Hepatocyte (in vitro differentiated cells): ENCODE measurements at regions not wholly inside any gene's neighbourhood (a gene's known extent, or its start where the extent isn't known, plus 50 kb on each side); places are given as distances from the start of the nearest gene placed in this dataset.

Source experiments
- CTCF ChIP-seq: fragments of 200-600 bp; sonication (generic); IDR thresholded peaks from 2 replicates; pipeline ENCODE4 v1.5.1; 2016; ENCODE audit warnings: antibody characterized with exemption, mild to moderate bottlenecking; ENCODE audit not compliant: poor library complexity
- EZH2 ChIP-seq: fragments of 200-600 bp; sonication (generic); IDR thresholded peaks from 2 replicates; pipeline ENCODE4 v1.6.1; 2016; ENCODE audit warnings: antibody characterized with exemption, mild to moderate bottlenecking, borderline replicate concordance
- EZH2phosphoT487 ChIP-seq: fragments of 200-600 bp; sonication (generic); IDR thresholded peaks from one replicate; pipeline ENCODE4 v1.6.1; 2018; ENCODE audit warnings: antibody characterized with exemption, mild to moderate bottlenecking, low read depth, moderate library complexity; ENCODE audit not compliant: unreplicated experiment, severe bottlenecking

DNA sequence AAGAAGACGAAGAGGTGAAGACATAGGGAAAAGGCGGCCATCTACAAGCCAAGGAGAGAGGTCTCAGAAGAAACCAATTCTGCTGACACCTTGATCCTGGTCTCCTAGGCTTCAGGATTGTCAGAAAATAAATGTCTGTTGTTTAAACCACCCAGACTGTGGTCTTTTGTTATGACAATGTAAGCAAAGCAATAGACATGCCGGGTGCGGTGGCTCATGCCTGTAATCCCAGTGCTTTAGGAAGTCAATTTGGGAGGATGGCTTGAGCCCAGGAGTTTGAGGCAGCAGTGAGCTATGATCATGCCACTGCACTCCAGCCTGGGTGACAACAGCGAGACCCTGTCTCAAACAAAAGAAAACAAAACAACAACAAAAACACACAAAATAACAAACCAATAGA lies 64.4 kb downstream of the HAPSTR1 start:
- TF ChIP-seq CTCF, result no peak
- no peak for TF ChIP-seq EZH2phosphoT487
- TF ChIP-seq EZH2, result no peak
